COLO668 (cell line): ENCODE measurements at regions not wholly inside any gene's neighbourhood (a gene's known extent, or its start where the extent isn't known, plus 50 kb on each side); places are given as distances from the start of the nearest gene placed in this dataset.

ENCODE experiments used
- DNase-seq: peaks from one replicate; lab custom pipeline; 2025; ENCODE audit not compliant: unreplicated experiment; lab: John Stamatoyannopoulos, UW

DNA sequence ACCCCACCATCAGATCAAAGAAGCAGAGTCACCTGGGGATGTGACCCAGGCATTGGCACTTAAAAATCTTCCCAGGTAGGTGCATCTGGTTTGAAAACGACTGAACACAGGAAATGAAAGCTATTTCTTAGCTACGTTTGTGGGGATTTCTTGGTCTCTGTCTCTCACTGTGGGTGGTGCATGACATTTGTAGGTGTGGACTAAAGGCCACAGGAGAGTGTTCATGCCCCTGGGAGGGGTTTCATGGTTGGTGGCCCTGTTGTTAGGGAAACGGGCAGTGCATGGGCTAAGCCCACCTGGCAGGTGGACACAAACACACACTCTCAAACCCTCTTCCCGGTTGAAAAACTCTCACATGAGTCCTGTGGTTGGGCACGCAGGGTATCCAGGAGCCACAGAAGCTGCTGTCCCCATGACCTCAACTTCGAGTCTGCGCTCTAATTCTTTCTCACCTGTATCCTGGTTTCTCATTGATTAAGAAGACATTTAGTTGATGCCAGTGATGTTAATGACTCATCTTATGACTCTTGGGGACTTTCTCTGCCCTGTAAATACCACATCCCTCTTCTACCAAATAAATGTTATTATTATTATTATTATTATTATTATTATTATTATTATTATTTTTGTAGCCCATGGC, 119.4 kb downstream of the MRPS6 start:
- DNase-seq, result no peak

DNA sequence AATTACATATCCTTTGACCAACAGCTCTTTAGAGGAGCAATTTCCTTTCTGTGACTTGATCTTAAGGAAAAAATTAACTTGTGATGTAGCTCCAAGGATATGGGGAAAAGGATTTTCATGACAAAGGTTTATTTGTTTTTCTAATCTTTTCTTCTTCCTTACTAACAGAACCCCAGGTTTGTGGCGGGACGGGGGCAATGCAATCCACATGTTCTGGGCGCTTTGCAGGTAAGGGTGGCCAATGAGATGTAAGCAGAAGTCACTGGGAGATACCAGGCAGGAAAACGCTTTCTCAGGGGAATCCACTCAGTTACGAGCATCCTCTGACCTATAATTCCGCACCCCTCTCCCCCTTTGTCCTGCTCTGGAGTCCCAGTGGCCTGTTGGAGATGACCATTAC, 122.0 kb downstream of the MRPS6 start:
- no peak for DNase-seq

- DNase-seq, result no peak
Observed at GRCh38 chr21:34196996-34197395, 123.6 kb downstream of the MRPS6 start.

- DNase-seq, result no peak
Observed at GRCh38 chr21:34197561-34197960, 124.2 kb downstream of the MRPS6 start.

DNA sequence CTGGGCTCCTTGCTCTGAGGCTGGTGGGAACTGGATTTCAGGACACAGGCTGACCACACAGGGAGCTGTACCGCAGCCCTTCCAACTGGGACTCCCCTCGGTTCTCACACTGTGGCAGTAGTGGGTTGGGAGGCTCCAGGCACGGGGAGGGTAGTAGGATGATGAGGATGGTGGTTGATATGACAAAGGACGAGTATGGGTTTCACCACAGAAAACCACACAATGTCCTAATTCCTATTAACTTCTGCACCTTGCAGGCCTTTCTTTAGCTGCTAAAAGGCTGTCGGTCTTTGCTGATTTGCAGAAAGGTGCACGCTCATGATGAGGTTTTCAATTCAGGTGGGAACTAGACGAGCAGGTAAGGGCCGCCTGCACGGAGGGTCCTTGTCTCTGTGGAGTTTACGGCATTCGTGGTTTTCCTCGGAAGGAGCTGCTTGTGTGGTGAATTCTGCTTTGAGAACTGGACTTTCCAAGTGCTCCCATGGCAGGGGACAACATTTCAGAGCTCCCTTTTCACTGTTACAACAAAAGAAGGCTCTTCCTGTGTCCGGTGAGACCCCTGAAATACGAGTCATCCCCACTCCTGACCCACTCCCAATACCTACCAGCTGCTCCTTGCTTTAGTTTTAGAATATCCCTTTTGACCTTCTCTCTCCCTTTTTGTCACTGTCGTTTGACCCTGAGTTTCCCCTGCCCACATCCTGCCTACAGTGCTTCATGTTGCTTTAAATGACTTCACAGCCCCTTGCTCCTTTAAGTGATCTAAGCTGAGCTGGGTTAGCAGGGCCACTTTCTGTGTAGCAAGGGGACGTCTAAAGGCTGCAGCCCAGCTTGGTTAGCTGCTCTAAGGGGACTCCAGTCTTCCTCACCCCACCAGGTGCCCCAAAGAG, 125.1 kb downstream of the MRPS6 start:
- no peak for DNase-seq

DNA sequence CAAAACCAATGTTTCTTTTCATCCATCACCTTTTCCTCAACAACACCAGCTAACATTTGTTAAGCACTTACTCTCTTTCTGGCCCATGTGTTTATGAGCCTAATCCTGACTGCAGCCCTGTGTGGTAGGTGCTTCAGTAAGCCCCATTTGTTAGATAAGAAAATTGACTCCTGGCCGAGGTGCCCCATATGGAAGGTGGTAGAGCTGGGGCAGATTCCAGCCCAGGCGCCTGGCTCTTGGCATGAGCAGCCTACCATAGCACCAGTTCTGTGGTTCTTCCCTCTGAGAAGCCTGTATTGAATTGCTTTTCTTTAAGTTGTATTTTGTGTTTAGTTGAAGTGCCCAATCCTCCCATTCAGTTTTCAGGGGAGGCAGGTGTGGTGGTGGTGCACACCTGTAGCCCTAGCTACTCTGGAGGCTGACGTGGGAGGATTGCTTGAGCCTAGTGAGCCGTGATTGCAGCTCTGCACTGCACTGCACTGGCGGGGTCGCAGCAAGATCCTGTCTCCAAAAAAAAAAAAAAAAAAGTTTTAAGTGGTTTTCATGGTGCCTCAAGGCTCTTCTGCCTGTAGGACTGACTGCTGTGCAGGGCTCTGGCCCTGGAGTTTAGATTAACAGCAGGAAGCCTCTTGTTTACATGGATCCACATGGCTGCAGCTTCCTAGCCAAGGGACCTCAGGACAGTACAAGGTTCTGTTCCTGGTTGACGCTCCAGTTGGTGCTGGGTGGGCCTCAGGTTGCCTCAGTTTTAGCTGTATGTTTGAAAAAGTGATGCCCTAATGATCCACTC, 125.9 kb downstream of the MRPS6 start:
- DNase-seq, result no peak

- no peak for DNase-seq
Observed at GRCh38 chr21:34200288-34200905, 127.0 kb downstream of the MRPS6 start.

GRCh38 chr21:34201001-34201400, 127.6 kb downstream of the MRPS6 start:
- no peak for DNase-seq

DNA sequence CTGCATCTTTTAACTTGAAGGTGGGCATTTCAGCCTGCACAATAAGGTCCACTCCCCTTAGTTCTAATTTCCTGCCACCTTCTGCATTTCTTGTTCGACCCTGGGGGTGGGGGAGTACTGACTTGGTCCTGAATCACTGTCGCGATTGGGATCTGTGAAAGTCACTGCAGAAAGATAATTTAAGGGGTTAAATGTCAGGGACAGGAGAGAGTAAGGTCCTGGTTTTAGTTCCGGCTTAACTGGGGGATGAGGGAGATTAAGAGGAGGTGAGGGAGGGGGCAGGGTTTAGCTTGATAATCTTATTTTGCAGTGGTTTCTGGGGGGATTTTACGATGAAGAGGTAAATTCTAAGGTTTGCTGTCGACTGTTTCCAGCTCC, 128.1 kb downstream of the MRPS6 start:
- DNase-seq, result no peak

DNA sequence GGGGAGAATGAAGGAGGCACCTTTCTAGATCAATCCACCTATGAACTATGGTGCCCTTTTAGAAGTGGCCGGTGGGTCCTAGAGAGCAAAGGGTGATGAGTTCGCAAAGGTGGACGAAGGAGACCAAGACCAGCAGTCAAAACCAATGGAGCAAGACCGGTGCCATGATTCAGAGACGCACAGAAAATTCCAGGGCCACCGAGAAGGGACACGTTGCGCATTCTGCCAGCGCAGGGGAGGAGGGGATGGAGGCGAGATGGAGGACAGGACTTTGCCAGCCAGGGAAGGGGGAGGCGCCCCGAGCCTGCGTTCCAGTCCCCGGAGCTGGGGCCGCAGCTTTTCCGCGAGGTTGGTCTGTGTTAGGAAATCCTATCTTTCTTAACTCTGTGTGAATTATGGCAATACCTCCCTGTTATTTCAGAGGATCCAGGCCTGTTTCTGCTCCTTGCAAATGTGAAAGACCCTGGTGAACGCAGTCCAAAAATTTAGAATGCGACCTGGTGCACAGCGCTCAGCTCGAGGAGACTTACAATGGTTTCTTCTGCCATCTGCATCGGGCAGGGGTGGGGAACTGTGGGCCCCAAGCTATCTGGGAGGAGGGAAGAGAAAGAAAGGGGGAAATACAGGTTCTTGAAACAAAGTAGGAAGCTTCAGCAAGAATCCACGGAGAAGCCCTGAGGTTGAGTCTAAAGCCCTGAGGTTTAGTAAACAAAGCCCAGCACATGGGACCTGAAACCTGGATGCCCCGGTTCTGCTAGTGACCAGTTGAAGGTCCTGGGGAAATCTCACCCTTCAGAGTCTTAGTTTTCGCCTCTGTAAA, 129.4 kb downstream of the MRPS6 start:
- DNase-seq, result no peak

DNA sequence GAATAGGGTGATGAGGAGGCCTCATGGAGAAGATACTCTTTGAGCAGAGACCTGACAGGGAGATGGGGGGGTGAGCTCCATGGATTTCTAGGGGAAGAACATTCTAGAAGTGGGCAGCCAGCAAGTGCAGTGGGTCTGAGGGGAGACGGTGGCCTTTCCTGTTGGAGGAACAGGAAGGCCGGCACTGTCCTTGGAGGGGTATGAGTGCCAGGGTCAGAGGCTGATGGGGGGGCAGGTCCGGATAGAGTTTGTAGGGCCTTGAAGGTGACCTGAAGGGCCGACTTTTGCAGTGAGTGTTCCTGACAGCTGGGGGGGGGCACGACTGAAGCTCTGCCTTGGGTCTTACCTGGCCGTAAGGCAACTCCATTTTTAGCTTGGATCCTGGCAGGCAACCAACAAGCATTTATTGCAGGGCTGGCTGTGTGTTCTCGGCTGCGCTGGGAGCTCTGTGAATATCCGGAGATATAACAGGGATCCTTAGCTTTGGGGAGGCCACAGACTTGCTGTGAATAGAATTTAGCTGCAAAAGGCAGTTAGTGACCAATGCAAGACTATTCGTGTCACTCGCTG, 130.6 kb downstream of the MRPS6 start:
- no peak for DNase-seq

GRCh38 chr21:34204481-34205439, 131.4 kb downstream of the MRPS6 start:
- DNase-seq, result peak; percentile 22

GRCh38 chr21:34205811-34206571, 132.6 kb downstream of the MRPS6 start:
- no peak for DNase-seq

- no peak for DNase-seq
Observed at GRCh38 chr21:34213959-34214358, 140.6 kb downstream of the MRPS6 start.

DNA sequence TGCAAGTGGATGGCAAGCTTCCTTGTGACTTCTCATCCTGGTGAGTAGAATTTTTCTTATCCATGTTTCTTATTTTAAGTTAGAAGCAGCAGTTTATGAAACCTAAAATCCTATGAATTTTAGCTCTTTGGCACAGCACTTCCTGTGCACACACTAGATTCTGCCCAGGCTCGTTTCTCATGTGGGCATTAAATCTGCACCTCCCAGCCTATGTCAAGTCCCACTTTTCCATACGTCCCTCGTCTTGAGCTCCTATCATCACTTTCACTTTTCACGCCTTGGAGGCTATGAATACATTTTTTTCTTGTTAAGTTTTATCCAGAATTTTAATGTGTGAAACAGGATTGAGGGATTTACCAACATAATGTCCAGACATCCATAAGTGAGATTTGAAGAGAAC, 142.1 kb downstream of the MRPS6 start:
- no peak for DNase-seq

DNA sequence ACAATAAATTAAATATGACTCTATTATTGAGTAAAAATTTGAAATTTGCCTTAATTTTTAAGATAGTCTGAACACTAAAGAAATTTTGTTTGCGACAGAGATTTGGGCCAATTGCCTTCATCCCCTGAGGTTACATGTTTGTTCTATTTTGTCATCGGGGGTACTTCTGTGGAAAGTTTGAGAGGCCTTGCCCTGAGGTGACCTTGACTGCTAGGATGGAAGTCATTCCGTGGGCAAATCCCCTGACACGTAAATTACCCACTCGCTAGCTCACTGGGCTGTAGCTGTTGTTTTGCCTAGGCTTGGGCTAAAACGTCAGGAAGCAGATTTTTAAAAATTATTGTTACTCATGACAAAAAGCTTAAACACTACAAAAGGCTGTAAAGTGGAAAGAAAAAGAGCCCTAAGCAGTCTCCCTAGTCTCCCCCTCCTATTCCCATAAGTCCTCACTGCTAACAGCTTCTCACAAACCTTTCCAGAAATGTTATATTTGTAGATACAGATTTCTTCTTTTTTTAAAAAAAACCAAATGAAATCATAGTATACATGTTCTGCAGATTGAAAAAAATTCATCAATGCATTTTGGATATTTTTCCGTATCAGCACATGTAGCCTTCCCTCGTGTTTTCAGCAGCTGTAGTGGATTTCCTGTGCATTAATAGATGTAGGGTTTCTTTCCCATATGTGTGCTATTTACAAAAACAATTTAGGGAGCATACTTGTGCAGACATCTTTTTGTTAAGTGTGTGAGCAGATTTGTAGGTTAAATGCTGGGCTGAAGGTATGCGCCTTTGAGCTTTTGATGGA, 142.7 kb downstream of the MRPS6 start:
- no peak for DNase-seq

DNA sequence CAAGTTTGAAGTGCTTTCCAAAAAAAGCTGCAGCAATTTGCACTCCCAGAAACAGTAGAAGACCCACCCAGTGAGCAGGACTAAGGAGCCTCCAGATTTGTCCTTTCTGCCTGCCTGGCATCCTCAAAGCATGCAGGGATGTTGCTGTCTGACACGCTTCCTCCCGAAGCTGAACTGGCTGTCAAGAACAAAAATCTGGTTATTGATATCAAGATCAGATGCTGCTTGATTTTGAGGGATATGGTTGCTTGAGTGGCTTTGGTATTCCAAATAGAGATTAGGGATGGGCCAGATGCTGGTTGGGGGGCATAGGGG, 143.3 kb downstream of the MRPS6 start:
- no peak for DNase-seq

GRCh38 chr21:34217263-34217662, 143.9 kb downstream of the MRPS6 start:
- DNase-seq, result no peak
